ENCODE measurements at regions not wholly inside any gene's neighbourhood (a gene's known extent, or its start where the extent isn't known, plus 50 kb on each side); places are given as distances from the start of the nearest gene placed in this dataset.

- TF ChIP-seq CTCF (conservative IDR thresholded peaks at IDR 0.05; ENCODE audit: low read length) (no peak), EZH2phosphoT487 (IDR thresholded peaks at IDR 0.05; ENCODE audit: borderline replicate concordance, low read depth, low read length) (no peak)
Observed at GRCh38 chr4:3821580-3822229, 55.5 kb downstream of the ADRA2C start.

Measured in OCI-LY7 (cell line).